HepG2 (cell line): ENCODE measurements at regions not wholly inside any gene's neighbourhood (a gene's known extent, or its start where the extent isn't known, plus 50 kb on each side); places are given as distances from the start of the nearest gene placed in this dataset.

Source experiments
- ATAC-seq: fragments of 200-7000 bp; cut with Tn5 transposase; 3 replicates; pipeline ENCODE4 v1.9.1; 2020; ENCODE audit warnings: mild to moderate bottlenecking, moderate library complexity
- BruUV-seq: library from RNA; stranded (reverse); fragments of 400-500 nt; replicated peaks from 2 replicates; lab custom pipeline; 2021; lab: Mats Ljungman, UMichigan
- CTCF ChIA-PET: fragments of 300-600 bp; formaldehyde crosslinking; extraction: SDS; loops from one replicate; lab custom pipeline; 2021; ENCODE audit warnings: low total read pairs, inconsistent platforms, low intra/inter-chr PET ratio; lab: Yijun Ruan, JAX
- POLR2A ChIA-PET: fragments of 350-600 bp; sonication (Branson Sonifier 250); formaldehyde crosslinking; loops from one replicate; lab custom pipeline; 2020; ENCODE audit warnings: antibody characterized with exemption, inconsistent platforms; lab: Yijun Ruan, JAX
- DNase-seq: peaks from one replicate; pipeline ENCODE4 v3.0.0-alpha.2; 2015; ENCODE audit warnings: low spot score
- FAIRE-seq: peaks from 3 replicates; lab custom pipeline; 2011; peaks lifted over from hg19 to GRCh38; lab: Jason Lieb, UNC
- H2AFZ ChIP-seq: one replicate; pipeline ENCODE4 v1.6.1; 2011; ENCODE audit warnings: low read length, inconsistent platforms
- H3K27ac ChIP-seq: fragments of 300-600 bp; 3 replicates; pipeline ENCODE4 v1.8.0; 2011; ENCODE audit warnings: mixed run types, mild to moderate bottlenecking, mixed read lengths, low read length, inconsistent platforms; ENCODE audit not compliant: insufficient read depth; ENCODE audit errors: extremely low read length
- H3K27me3 ChIP-seq, 2 experiments: fragments of 200-600 bp in 1 of 2; 2 replicates in 1 of 2; 3 replicates in 1 of 2; pipeline versions ENCODE4 v1.6.0 to v1.8.0; 2011; ENCODE audit warnings: low read length in 2 of 2, mild to moderate bottlenecking in 2 of 2, moderate library complexity in 2 of 2, inconsistent platforms in 1 of 2; ENCODE audit not compliant: insufficient read depth in 2 of 2, control insufficient read depth in 1 of 2
- H3K36me3 ChIP-seq, 2 experiments: fragments of 200-600 bp in 1 of 2; replicated peaks in 1 of 2; 2 replicates in 1 of 2; 3 replicates in 1 of 2; pipeline versions ENCODE4 v1.5.1 to v1.8.0; 2011; ENCODE audit warnings: low read length in 2 of 2, inconsistent platforms in 1 of 2; ENCODE audit not compliant: insufficient read depth in 2 of 2, control insufficient read depth in 1 of 2
- H3K4me1 ChIP-seq: 2 replicates; pipeline ENCODE4 v1.5.1; 2012; ENCODE audit warnings: low read length, inconsistent platforms; ENCODE audit not compliant: insufficient read depth
- H3K4me2 ChIP-seq: 2 replicates; pipeline ENCODE4 v1.6.0; 2011; ENCODE audit warnings: low read depth, low read length, inconsistent platforms
- H3K4me3 ChIP-seq, 3 experiments: fragments of 200-600 bp in 1 of 3; sonication (generic), shearing (Covaris generic) in 1 of 3; replicated peaks in 1 of 3; 2 replicates each; pipeline ENCODE4 v1.5.1; 2011 to 2016; ENCODE audit warnings: low read length in 3 of 3, inconsistent platforms in 2 of 3, low read depth in 2 of 3, mild to moderate bottlenecking in 2 of 3, control low read depth in 1 of 3, mixed read lengths in 1 of 3; ENCODE audit not compliant: insufficient read depth in 1 of 3
- H3K79me2 ChIP-seq: one replicate; pipeline ENCODE4 v1.6.1; 2011; ENCODE audit warnings: low read length, inconsistent platforms; ENCODE audit not compliant: insufficient read depth
- H3K9ac ChIP-seq: 2 replicates; pipeline ENCODE4 v1.6.0; 2011; ENCODE audit warnings: mild to moderate bottlenecking, low read depth, low read length, inconsistent platforms; ENCODE audit not compliant: insufficient read depth
- H3K9me3 ChIP-seq: 2 replicates; pipeline ENCODE4 v1.5.1; 2012; ENCODE audit warnings: mild to moderate bottlenecking, low read length
- H4K20me1 ChIP-seq: 2 replicates; pipeline ENCODE4 v1.6.0; 2011; ENCODE audit warnings: inconsistent platforms, mild to moderate bottlenecking, low read length, moderate library complexity; ENCODE audit not compliant: insufficient read depth
- DRAP1 ChIP-seq: IDR thresholded peaks from 2 replicates; pipeline ENCODE4 v1.6.1; 2016; ENCODE audit warnings: missing genetic modification reagents, missing compliant biosample characterization
- E2F5 ChIP-seq: sonication (generic); formaldehyde crosslinking; conservative IDR thresholded peaks from 2 replicates; pipeline ENCODE4 v1.4.0; 2020; ENCODE audit warnings: missing genetic modification reagents
- EP300 ChIP-seq, 3 experiments: sonication (generic) in 1 of 3; formaldehyde crosslinking in 1 of 3; IDR thresholded peaks; 2 replicates each; pipeline versions ENCODE4 v1.5.1 to v1.6.1; 2011 to 2020; ENCODE audit warnings: low read depth in 2 of 3, low read length in 2 of 3, borderline replicate concordance in 1 of 3, improper control_type of control experiment in 1 of 3, mild to moderate bottlenecking in 1 of 3, missing genetic modification reagents in 1 of 3, moderate library complexity in 1 of 3
- HMGA1 ChIP-seq: sonication (generic); formaldehyde crosslinking; conservative IDR thresholded peaks from 2 replicates; pipeline ENCODE4 v1.4.0; 2020; ENCODE audit warnings: missing genetic modification reagents
- HOXD1 ChIP-seq: sonication (generic); formaldehyde crosslinking; IDR thresholded peaks from 2 replicates; pipeline ENCODE4 v1.5.0; 2020; ENCODE audit warnings: missing genetic modification reagents
- JUNB ChIP-seq: sonication (generic); formaldehyde crosslinking; IDR thresholded peaks from 2 replicates; pipeline ENCODE4 v1.8.0; 2022; ENCODE audit warnings: missing genetic modification reagents, mild to moderate bottlenecking, borderline replicate concordance
- LBX2 ChIP-seq: sonication (generic); formaldehyde crosslinking; IDR thresholded peaks from 2 replicates; pipeline ENCODE4 v1.5.0; 2020; ENCODE audit warnings: missing genetic modification reagents, mild to moderate bottlenecking, borderline replicate concordance
- MIER2 ChIP-seq: IDR thresholded peaks from 2 replicates; pipeline ENCODE4 v1.6.1; 2016; ENCODE audit warnings: missing biosample characterization, missing genetic modification reagents
- MLLT10 ChIP-seq: sonication (generic); formaldehyde crosslinking; IDR thresholded peaks from 2 replicates; pipeline ENCODE4 v1.4.0; 2020; ENCODE audit warnings: missing genetic modification reagents
- MXD1 ChIP-seq: sonication (generic); formaldehyde crosslinking; IDR thresholded peaks from 2 replicates; pipeline ENCODE4 v1.4.0; 2020; ENCODE audit warnings: mild to moderate bottlenecking, missing genetic modification reagents
- SNAI1 ChIP-seq: sonication (generic); formaldehyde crosslinking; IDR thresholded peaks from 2 replicates; pipeline ENCODE4 v1.5.0; 2020; ENCODE audit warnings: mild to moderate bottlenecking, missing genetic modification reagents, borderline replicate concordance
- ZFP37 ChIP-seq: sonication (generic); formaldehyde crosslinking; IDR thresholded peaks from 2 replicates; pipeline ENCODE4 v1.4.0; 2020; ENCODE audit warnings: missing genetic modification reagents, borderline replicate concordance
- ZKSCAN1 ChIP-seq: fragments of 150-350 bp; IDR thresholded peaks from 2 replicates; pipeline ENCODE4 v1.6.1; 2014; ENCODE audit warnings: low read length
- ZNF224 ChIP-seq: sonication (generic); formaldehyde crosslinking; IDR thresholded peaks from 2 replicates; pipeline ENCODE4 v1.5.0; 2020; ENCODE audit warnings: mild to moderate bottlenecking, missing genetic modification reagents
- ZNF598 ChIP-seq: sonication (generic); formaldehyde crosslinking; IDR thresholded peaks from 2 replicates; pipeline ENCODE4 v1.5.1; 2020; ENCODE audit warnings: mild to moderate bottlenecking, missing genetic modification reagents, borderline replicate concordance
- ZNF607 ChIP-seq: sonication (generic); formaldehyde crosslinking; IDR thresholded peaks from 2 replicates; pipeline ENCODE4 v1.5.1; 2020; ENCODE audit warnings: missing genetic modification reagents, mild to moderate bottlenecking, borderline replicate concordance
- ZNF652 ChIP-seq: IDR thresholded peaks from 2 replicates; pipeline ENCODE4 v1.6.1; 2016; ENCODE audit warnings: low read depth, borderline replicate concordance
- ZNF776 ChIP-seq: sonication (generic); formaldehyde crosslinking; IDR thresholded peaks from 2 replicates; pipeline ENCODE4 v1.4.0; 2020; ENCODE audit warnings: mild to moderate bottlenecking, missing genetic modification reagents
- ZSCAN29 ChIP-seq: sonication (generic); formaldehyde crosslinking; conservative IDR thresholded peaks from 2 replicates; pipeline ENCODE4 v1.4.0; 2020; ENCODE audit warnings: mild to moderate bottlenecking, missing genetic modification reagents
- WGBS: methylation state at CpG from one replicate; pipeline ENCODE4 v1.1.6; 2017; ENCODE audit warnings: low lambda C conversion rate; 5-methylcytosine and 5-hydroxymethylcytosine counted together
- in situ Hi-C: cut with HindIII; loops from 2 replicates; pipeline ENCODE4 v1.10.0; 2017; ENCODE audit warnings: low pct_unique_long_range_greater_than_20kb; ENCODE audit not compliant: extremely low pct_ligation_motif_present
- intact Hi-C: fragments of 100-400 bp; cut with micrococcal nuclease; formaldehyde crosslinking; loops from one replicate; pipeline ENCODE4 v1.10.0; 2022; ENCODE audit not compliant: unreplicated experiment

- no peak for FAIRE-seq
- ChIA-PET CTCF (no interaction called here), POLR2A (no interaction called here)
- in situ Hi-C loops (no loop called here), intact Hi-C loops (no loop called here)
- no peaks in the 10 kb centered on the region for H4K20me1 ChIP-seq
- no peak for DNase-seq
- no peak overlapping the region for H3K9ac ChIP-seq
- no peak overlapping the region for H2AFZ ChIP-seq
- WGBS = 8% methylated on average over 10 of the region's 10 CpGs
- H3K27ac ChIP-seq = no peak overlapping the region
- ATAC-seq = no peak
- H3K4me3 ChIP-seq = no peak overlapping the region
- peaks cover 0 to 19% of the 10 kb centered on the region in 2 experiments; a peak in 3 of 5 replicates for H3K27me3 ChIP-seq
- H3K4me1 ChIP-seq = no peaks in the 10 kb centered on the region
- H3K36me3 ChIP-seq = no peaks in the 10 kb centered on the region
- no peaks in the 10 kb centered on the region for H3K79me2 ChIP-seq
- H3K9me3 ChIP-seq = no peaks in the 10 kb centered on the region
- H3K4me2 ChIP-seq = no peak overlapping the region
- BruUV-seq = no TSS peak
- TF ChIP-seq ZSCAN29 (CRISPR knock-in tag) = no peak
- no peak for TF ChIP-seq ZNF607
- TF ChIP-seq ZNF598 (CRISPR knock-in tag) = no peak
- TF ChIP-seq ZNF652 = no peak
Observed at GRCh38 chr18:5721924-5722323, 173.4 kb downstream of the TMEM200C start.

GRCh38 chr18:5720132-5720531, 175.2 kb downstream of the TMEM200C start:
- POLR2A ChIA-PET = no interaction called here
- in situ Hi-C loops = no loop called here
- TF ChIP-seq MLLT10 = no peak
- TF ChIP-seq MXD1 (CRISPR knock-in tag) = no peak
- no peak for TF ChIP-seq MIER2 (CRISPR knock-in tag)
- no peak for TF ChIP-seq ZFP37 (CRISPR knock-in tag)
- no peak for TF ChIP-seq ZNF224 (CRISPR knock-in tag)
- TF ChIP-seq ZNF776 = no peak
- TF ChIP-seq HMGA1 (CRISPR knock-in tag) = no peak
- no peak for TF ChIP-seq ZKSCAN1
- TF ChIP-seq JUNB (CRISPR knock-in tag) = no peak
- no peak for TF ChIP-seq SNAI1
- TF ChIP-seq LBX2 (CRISPR knock-in tag) = no peak
- TF ChIP-seq DRAP1 (CRISPR knock-in tag) = no peak
- TF ChIP-seq HOXD1 = no peak
- no peak for TF ChIP-seq E2F5 (CRISPR knock-in tag)
- TF ChIP-seq EP300 (IDR thresholded peaks at IDR 0.05; ENCODE audit: low read depth in 2 of 2, low read length in 2 of 2) = no peak
- no peak for TF ChIP-seq EP300 (CRISPR knock-in tag; IDR thresholded peaks at IDR 0.05; ENCODE audit: borderline replicate concordance)

More at GRCh38 chr18:5720132-5720531, 175.2 kb downstream of the TMEM200C start:
- Histone ChIP-seq H3K36me3 (no peaks in the 10 kb centered on the region), H3K4me3 (no peak overlapping the region), H3K9me3 (no peaks in the 10 kb centered on the region), H3K27ac (no peak overlapping the region), H2AFZ (no peak overlapping the region), H3K79me2 (no peaks in the 10 kb centered on the region), H3K9ac (no peak overlapping the region), H3K4me1 (no peaks in the 10 kb centered on the region), H4K20me1 (no peaks in the 10 kb centered on the region), H3K27me3 (peaks cover 0 to 19% of the 10 kb centered on the region in 2 experiments; a peak in 3 of 5 replicates), H3K4me2 (no peak overlapping the region)
- no TSS peak for BruUV-seq
- FAIRE-seq = no peak
- DNase-seq = no peak
- CTCF ChIA-PET = no interaction called here
- 25% methylated on average over 4 of the region's 9 CpGs for WGBS
- no peak for ATAC-seq
- intact Hi-C loops = no loop called here
